T-cell (primary cell): ENCODE measurements at regions not wholly inside any gene's neighbourhood (a gene's known extent, or its start where the extent isn't known, plus 50 kb on each side); places are given as distances from the start of the nearest gene placed in this dataset.

Source experiments
- ATAC-seq, 4 experiments: fragments of 200-7000 bp in 3 of 4; fragments of 150-1000 bp in 1 of 4; cut with Tn5 transposase; replicated peaks in 1 of 4; 1 replicate in 3 of 4; 2 replicates in 1 of 4; pipeline ENCODE4 v1.10.0; 2021; ENCODE audit warnings: moderate library complexity in 3 of 4, mild to moderate bottlenecking in 2 of 4, moderate number of reproducible peaks in 1 of 4
- CTCF ChIA-PET, 2 donors: fragments of 300-600 bp; sonication (Branson Sonifier 250); formaldehyde crosslinking; loops; one replicate each; lab custom pipeline; 2022; ENCODE audit warnings: antibody characterized with exemption in 2 of 2; lab: Charles Lee
- POLR2A ChIA-PET, 2 donors: fragments of 300-600 bp; sonication (Branson Sonifier 250); formaldehyde crosslinking; loops; one replicate each; lab custom pipeline; 2022; ENCODE audit warnings: antibody characterized with exemption in 2 of 2; lab: Charles Lee
- DNase-seq, 35 experiments: peaks; one replicate each; pipeline versions ENCODE4 v3.0.0 to v3.0.0-alpha.2; 2013 to 2023
- H3K27ac ChIP-seq: one replicate; pipeline ENCODE4 v1.5.1; 2013; ENCODE audit warnings: low read length
- H3K27me3 ChIP-seq, 2 experiments: replicated peaks in 1 of 2; 1 replicate in 1 of 2; 2 replicates in 1 of 2; pipeline versions ENCODE4 v1.6.1 to v1.7.0; 2013; ENCODE audit warnings: low read length in 1 of 2, mixed read lengths in 1 of 2; ENCODE audit not compliant: control insufficient read depth in 2 of 2, insufficient read depth in 2 of 2; ENCODE audit errors: extremely low read depth in 1 of 2
- H3K36me3 ChIP-seq, 2 donors: 1 replicate in 1 of 2; 2 replicates in 1 of 2; pipeline versions ENCODE4 v1.6.1 to v1.7.0; 2013; ENCODE audit warnings: low read length in 1 of 2; ENCODE audit not compliant: control insufficient read depth in 2 of 2, insufficient read depth in 1 of 2; ENCODE audit errors: extremely low read depth in 1 of 2
- H3K4me1 ChIP-seq, 2 experiments: 1 replicate in 1 of 2; 2 replicates in 1 of 2; pipeline versions ENCODE4 v1.6.1 to v1.7.0; 2013; ENCODE audit warnings: low read length in 2 of 2, mixed read lengths in 1 of 2; ENCODE audit not compliant: insufficient read depth in 2 of 2, control insufficient read depth in 1 of 2; ENCODE audit errors: extremely low read depth in 1 of 2
- H3K4me3 ChIP-seq, 2 donors: 1 replicate in 1 of 2; 2 replicates in 1 of 2; pipeline versions ENCODE4 v1.5.1 to v1.7.0; 2013; ENCODE audit warnings: mild to moderate bottlenecking in 2 of 2, low read length in 1 of 2, moderate library complexity in 1 of 2; ENCODE audit not compliant: control insufficient read depth in 1 of 2; ENCODE audit errors: extremely low read depth in 1 of 2
- H3K9me3 ChIP-seq: 2 replicates; pipeline ENCODE4 v1.7.0; 2013
- H3K27ac Mint-ChIP-seq, 2 donors: one replicate each; pipeline ENCODE4 v1.8.0; 2020 to 2021; ENCODE audit warnings: mild to moderate bottlenecking in 2 of 2, mixed read lengths in 2 of 2
- H3K27me3 Mint-ChIP-seq, 2 donors: one replicate each; pipeline ENCODE4 v1.8.0; 2021 to 2022; ENCODE audit warnings: mixed read lengths in 2 of 2
- H3K36me3 Mint-ChIP-seq: one replicate; pipeline ENCODE4 v1.8.0; 2021; ENCODE audit warnings: mixed read lengths
- H3K4me1 Mint-ChIP-seq, 3 donors: one replicate each; pipeline ENCODE4 v1.8.0; 2020 to 2022; ENCODE audit warnings: mixed read lengths in 3 of 3, mild to moderate bottlenecking in 1 of 3
- H3K4me3 Mint-ChIP-seq, 3 donors: one replicate each; pipeline ENCODE4 v1.8.0; 2020 to 2022; ENCODE audit warnings: mild to moderate bottlenecking in 3 of 3, mixed read lengths in 3 of 3, moderate library complexity in 3 of 3
- H3K9me3 Mint-ChIP-seq, 3 donors: one replicate each; pipeline ENCODE4 v1.8.0; 2020 to 2022; ENCODE audit warnings: mixed read lengths in 3 of 3
- WGBS: methylation state at CpG from one replicate; pipeline ENCODE4 v1.1.5; 2013; ENCODE audit warnings: missing lambda C conversion rate; ENCODE audit not compliant: insufficient coverage; 5-methylcytosine and 5-hydroxymethylcytosine counted together

GRCh38 chr4:93960450-93960849 lies 131.9 kb downstream of the ATOH1 start:
- no peaks in the 10 kb centered on the region for H3K27me3 ChIP-seq
- H3K4me3 Mint-ChIP-seq = no peak overlapping the region
- H3K27ac ChIP-seq = no peak overlapping the region
- no peaks in the 10 kb centered on the region for H3K4me1 ChIP-seq
- H3K36me3 Mint-ChIP-seq = no peaks in the 10 kb centered on the region
- no peak for ATAC-seq
- peaks cover 2 to 8% (median 5%) of the 10 kb centered on the region in 3 donors for H3K9me3 Mint-ChIP-seq
- H3K4me3 ChIP-seq = no peak overlapping the region
- no peaks in the 10 kb centered on the region for H3K27me3 Mint-ChIP-seq
- H3K36me3 ChIP-seq = no peaks in the 10 kb centered on the region
- POLR2A ChIA-PET = no interaction called here
- peaks cover 2% of the 10 kb centered on the region for H3K9me3 ChIP-seq
- H3K4me1 Mint-ChIP-seq = no peaks in the 10 kb centered on the region
- CTCF ChIA-PET = no interaction called here
- no peak overlapping the region for H3K27ac Mint-ChIP-seq
- no peak for DNase-seq

GRCh38 chr4:93960916-93961315 lies 132.4 kb downstream of the ATOH1 start:
- H3K36me3 ChIP-seq = no peaks in the 10 kb centered on the region
- WGBS = 100% methylated on average over 1 of the region's 3 CpGs
- H3K4me1 Mint-ChIP-seq = no peaks in the 10 kb centered on the region
- H3K4me1 ChIP-seq = no peaks in the 10 kb centered on the region
- no peaks in the 10 kb centered on the region for H3K9me3 ChIP-seq
- H3K4me3 Mint-ChIP-seq = no peak overlapping the region
- POLR2A ChIA-PET = no interaction called here
- H3K27me3 Mint-ChIP-seq = no peaks in the 10 kb centered on the region
- CTCF ChIA-PET = no interaction called here
- ATAC-seq = no peak
- H3K36me3 Mint-ChIP-seq = no peaks in the 10 kb centered on the region
- peaks cover 2 to 7% (median 4%) of the 10 kb centered on the region in 3 donors for H3K9me3 Mint-ChIP-seq
- H3K27me3 ChIP-seq = no peaks in the 10 kb centered on the region
- no peak overlapping the region for H3K27ac Mint-ChIP-seq
- H3K4me3 ChIP-seq = no peak overlapping the region
- H3K27ac ChIP-seq = no peak overlapping the region
- no peak for DNase-seq

- Histone ChIP-seq H3K27ac (no peak overlapping the region), H3K4me1 (no peaks in the 10 kb centered on the region), H3K9me3 (no peaks in the 10 kb centered on the region), H3K4me3 (no peak overlapping the region), H3K27me3 (no peaks in the 10 kb centered on the region), H3K36me3 (no peaks in the 10 kb centered on the region)
- no peak for ATAC-seq
- DNase-seq = no peak
- H3K36me3 Mint-ChIP-seq = no peaks in the 10 kb centered on the region
- no peaks in the 10 kb centered on the region for H3K27me3 Mint-ChIP-seq
- peaks cover 0 to 20% (median 12%) of the 10 kb centered on the region in 3 donors for H3K9me3 Mint-ChIP-seq
- WGBS = 60% methylated on average over 2 of the region's 6 CpGs
- no peaks in the 10 kb centered on the region for H3K4me1 Mint-ChIP-seq
- H3K4me3 Mint-ChIP-seq = no peak overlapping the region
- ChIA-PET POLR2A (no interaction called here), CTCF (no interaction called here)
- no peak overlapping the region for H3K27ac Mint-ChIP-seq
Observed at GRCh38 chr4:93981594-93981993, 153.0 kb downstream of the ATOH1 start.

- no peak for ATAC-seq
- Histone ChIP-seq H3K27me3 (no peaks in the 10 kb centered on the region), H3K36me3 (no peaks in the 10 kb centered on the region), H3K9me3 (no peaks in the 10 kb centered on the region), H3K4me1 (no peaks in the 10 kb centered on the region), H3K27ac (no peak overlapping the region), H3K4me3 (no peak overlapping the region)
- no peaks in the 10 kb centered on the region for H3K4me1 Mint-ChIP-seq
- no peak overlapping the region for H3K27ac Mint-ChIP-seq
- no peaks in the 10 kb centered on the region for H3K36me3 Mint-ChIP-seq
- DNase-seq = no peak
- WGBS = no CpG with 5 or more reads among the region's 1 CpG
- no peak overlapping the region for H3K4me3 Mint-ChIP-seq
- ChIA-PET CTCF (no interaction called here), POLR2A (no interaction called here)
- H3K9me3 Mint-ChIP-seq = peaks cover under 1 to 13% (median 12%) of the 10 kb centered on the region in 3 donors
- no peaks in the 10 kb centered on the region for H3K27me3 Mint-ChIP-seq
Observed at GRCh38 chr4:93982255-93982654, 153.7 kb downstream of the ATOH1 start.

GRCh38 chr4:93983140-93983539 lies 154.6 kb downstream of the ATOH1 start:
- no peak overlapping the region for H3K27ac Mint-ChIP-seq
- ChIA-PET CTCF (no interaction called here), POLR2A (no interaction called here)
- 64% methylated on average over 2 of the region's 3 CpGs for WGBS
- H3K36me3 ChIP-seq = no peaks in the 10 kb centered on the region
- H3K4me1 Mint-ChIP-seq = no peaks in the 10 kb centered on the region
- H3K9me3 ChIP-seq = no peaks in the 10 kb centered on the region
- no peak overlapping the region for H3K4me3 Mint-ChIP-seq
- H3K9me3 Mint-ChIP-seq = peaks cover 5 to 12% (median 10%) of the 10 kb centered on the region in 3 donors
- ATAC-seq (no peak), DNase-seq (no peak)
- no peaks in the 10 kb centered on the region for H3K4me1 ChIP-seq
- H3K27ac ChIP-seq = no peak overlapping the region
- no peaks in the 10 kb centered on the region for H3K27me3 ChIP-seq
- no peaks in the 10 kb centered on the region for H3K36me3 Mint-ChIP-seq
- no peak overlapping the region for H3K4me3 ChIP-seq
- no peaks in the 10 kb centered on the region for H3K27me3 Mint-ChIP-seq

- Histone ChIP-seq H3K36me3 (no peaks in the 10 kb centered on the region), H3K27me3 (peaks cover 0 to 2% of the 10 kb centered on the region in 2 experiments), H3K27ac (no peak overlapping the region), H3K4me3 (no peak overlapping the region), H3K4me1 (no peaks in the 10 kb centered on the region), H3K9me3 (no peaks in the 10 kb centered on the region)
- Mint-ChIP-seq H3K27me3 (no peaks in the 10 kb centered on the region), H3K36me3 (no peaks in the 10 kb centered on the region), H3K4me3 (no peak overlapping the region), H3K27ac (no peak overlapping the region), H3K9me3 (no peaks in the 10 kb centered on the region), H3K4me1 (no peaks in the 10 kb centered on the region)
- POLR2A ChIA-PET = no interaction called here
- no CpG with 5 or more reads among the region's 5 CpGs for WGBS
- no peak for ATAC-seq
- no peak for DNase-seq
- CTCF ChIA-PET = no interaction called here
Observed at GRCh38 chr4:93994175-93994994, 165.8 kb downstream of the ATOH1 start.
